ENCODE measurements at regions not wholly inside any gene's neighbourhood (a gene's known extent, or its start where the extent isn't known, plus 50 kb on each side); places are given as distances from the start of the nearest gene placed in this dataset.
A peak's percentile ranks its signal among the peaks of the same experiment; 100 is the strongest.

DNA sequence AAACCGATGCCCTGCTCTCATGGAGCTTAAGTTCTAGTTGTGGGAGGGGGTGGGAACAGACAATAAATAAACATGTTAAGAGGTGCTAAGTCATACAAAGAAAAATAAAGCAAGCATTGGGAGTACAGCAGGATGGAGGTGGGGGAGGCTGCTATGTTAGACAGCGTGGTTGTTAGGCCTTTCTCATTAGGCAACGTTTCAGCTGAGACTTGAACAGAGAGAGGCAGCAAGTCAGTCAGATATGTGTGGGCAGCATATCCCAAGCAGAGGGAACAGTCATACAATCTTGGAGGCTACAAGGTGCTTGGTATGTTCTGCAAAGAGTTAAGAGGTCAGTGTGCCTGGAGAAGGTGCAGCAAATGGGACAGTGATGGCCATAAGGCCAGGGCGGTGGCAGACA lies 97.7 kb upstream of the CCDC196 start:
- peak; percentile 94 for FAIRE-seq
- no peak for DNase-seq (ENCODE audit: low spot score)

DNA sequence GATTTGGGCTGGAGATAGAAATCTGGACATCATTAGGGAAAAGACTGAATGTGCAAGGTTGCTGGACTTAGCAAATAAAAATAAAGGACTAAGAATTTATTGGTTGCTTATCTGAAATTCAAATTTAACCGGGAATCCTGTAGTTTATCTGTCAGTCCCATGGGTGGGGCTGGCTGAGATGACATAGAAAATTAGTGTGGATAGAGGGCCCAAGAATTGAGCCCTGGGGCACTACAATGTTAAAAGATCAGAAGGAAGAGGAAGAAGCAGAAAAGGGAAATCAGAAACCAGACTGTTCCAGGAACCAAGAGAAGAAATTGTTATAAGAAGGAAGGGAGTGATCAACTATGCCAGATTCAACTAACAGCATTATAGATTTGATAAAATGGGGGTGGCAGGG lies 96.7 kb upstream of the CCDC196 start:
- no peak for FAIRE-seq
- DNase-seq (ENCODE audit: low spot score), result no peak

DNA sequence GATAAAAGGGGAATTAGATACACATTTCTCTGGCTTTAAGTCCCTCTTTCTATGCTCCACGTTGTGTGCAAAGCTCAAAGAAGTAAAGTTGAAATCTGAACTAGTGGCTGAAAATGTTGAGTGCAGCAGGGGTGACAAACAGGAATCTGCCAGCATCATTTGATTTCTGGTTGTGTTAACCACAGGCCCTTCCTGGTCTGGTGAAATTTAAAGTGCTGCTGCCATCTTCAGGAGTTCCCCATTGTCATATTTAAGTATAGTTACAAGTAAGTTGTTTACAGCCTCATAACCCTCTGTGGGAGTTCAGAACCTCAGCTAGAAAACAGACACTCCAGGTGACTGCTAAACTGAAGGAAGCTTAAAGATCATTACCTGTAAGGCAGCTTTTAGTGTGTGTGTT lies 90.9 kb upstream of the CCDC196 start:
- DNase-seq (ENCODE audit: low spot score), result peak; percentile 33
- FAIRE-seq, result peak; percentile 87

DNA sequence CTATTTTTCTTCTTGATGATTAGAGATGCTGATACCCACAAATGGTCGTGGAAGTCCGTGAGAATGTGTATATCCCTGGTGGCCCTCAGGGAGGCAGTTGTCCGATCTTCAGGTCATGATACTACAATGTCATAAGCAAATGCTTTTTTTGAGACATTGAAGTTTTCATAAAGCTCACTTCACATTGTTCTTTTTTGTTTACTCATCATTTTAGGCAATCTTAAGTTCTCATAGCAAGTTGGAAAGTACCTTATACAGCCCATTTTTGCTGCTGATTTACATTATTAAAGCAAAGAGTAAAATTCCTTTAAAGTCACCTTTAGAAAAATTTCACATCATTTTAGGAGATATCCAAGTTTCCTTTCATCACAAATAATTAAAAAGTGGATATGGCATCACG lies 90.0 kb upstream of the CCDC196 start:
- FAIRE-seq (no peak), DNase-seq (ENCODE audit: low spot score) (no peak)

DNA sequence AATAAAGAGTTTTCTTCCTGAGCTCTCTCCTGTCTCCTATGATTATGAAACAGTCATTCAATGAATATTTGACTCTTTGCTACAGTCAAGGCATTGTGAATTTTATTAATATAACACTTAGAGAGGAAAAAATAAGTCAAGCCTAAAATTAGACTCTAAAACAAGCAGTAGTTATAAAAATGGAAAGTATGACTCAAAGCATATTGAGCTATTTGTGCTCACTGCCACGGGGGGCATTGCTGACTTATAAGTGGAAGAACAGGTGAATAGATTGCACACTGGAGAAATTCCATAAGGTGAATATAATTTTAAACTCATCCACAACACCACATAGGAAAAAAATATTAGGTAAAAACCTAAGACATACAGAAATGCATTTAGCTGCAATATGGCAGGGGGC lies 87.7 kb upstream of the CCDC196 start:
- FAIRE-seq, result no peak
- no peak for DNase-seq (ENCODE audit: low spot score)

DNA sequence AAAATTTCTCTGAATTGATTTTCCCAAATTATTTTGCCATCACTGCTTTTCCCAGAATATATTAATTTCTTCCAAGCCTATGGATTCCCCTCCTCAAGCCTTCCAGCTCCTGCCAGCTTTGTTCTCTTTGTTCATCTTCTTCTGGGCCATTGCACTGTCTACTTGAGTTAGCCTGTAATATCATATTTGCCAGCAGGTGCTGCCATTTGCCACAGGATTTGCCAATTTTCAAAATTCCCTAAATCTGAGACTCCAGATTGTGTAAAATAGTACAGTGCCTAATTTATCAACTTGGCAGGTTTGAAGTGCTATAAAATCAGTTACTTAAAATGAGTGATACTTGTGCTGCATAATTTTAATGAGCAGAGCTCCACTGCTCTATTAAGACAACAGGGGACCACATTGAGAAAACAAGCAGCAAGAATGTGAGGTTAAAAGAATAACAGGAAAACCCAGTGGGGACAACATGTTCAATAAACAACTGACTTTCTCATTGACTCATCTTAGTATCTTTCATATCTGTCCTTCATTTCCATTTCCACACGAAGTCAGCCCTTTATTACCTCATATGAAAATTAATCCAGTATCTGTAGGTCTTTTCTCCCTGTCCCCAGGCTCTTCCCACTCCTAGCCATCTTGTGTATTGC lies 84.6 kb upstream of the CCDC196 start:
- DNase-seq (ENCODE audit: low spot score) (peak; percentile 35), FAIRE-seq (peak; percentile 79)

DNA sequence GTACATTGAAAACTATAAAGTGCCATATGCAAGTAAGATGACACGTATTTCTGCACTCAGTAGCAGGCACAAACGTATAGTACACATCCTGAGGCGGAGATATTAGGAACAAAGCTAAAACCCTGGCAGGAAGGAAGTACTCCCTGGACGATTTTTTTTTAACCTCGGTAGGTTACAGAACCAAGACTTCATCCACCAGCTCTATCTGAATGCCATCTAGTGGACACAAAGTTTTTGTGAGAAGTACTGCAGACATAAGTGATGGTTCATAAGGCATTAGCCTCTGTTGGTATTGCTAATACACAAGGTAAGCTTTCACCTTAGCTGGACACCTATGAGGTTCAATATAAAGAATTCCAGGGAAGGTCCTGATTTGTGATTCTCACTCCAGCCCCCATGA lies 83.0 kb upstream of the CCDC196 start:
- FAIRE-seq, result peak; percentile 78
- DNase-seq (ENCODE audit: low spot score), result peak; percentile 73

DNA sequence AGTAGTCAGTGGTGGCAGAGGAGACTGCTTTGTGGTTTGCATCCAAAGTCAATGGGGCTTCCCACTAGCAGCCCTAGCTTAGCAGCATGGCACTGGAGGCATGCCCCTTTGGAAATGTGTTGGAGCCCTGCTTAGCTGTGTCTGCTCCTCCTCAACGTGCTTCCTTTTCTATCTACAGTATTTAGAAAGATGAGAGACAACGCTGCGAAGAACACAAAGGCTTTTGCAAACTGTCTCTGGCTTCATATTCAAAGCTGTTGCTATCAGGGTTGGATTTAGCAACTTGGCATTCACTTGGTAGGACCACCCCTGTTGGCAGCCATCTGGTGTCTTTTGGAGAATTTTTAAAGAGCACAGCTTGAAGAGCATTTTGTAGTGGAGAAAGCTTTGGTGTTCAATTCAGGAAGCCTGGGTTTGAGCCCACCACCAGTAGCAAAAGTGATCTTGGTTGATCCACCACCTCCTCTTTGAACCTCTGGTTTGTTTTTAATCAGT lies 82.1 kb upstream of the CCDC196 start:
- DNase-seq (ENCODE audit: low spot score), result no peak
- no peak for FAIRE-seq

DNA sequence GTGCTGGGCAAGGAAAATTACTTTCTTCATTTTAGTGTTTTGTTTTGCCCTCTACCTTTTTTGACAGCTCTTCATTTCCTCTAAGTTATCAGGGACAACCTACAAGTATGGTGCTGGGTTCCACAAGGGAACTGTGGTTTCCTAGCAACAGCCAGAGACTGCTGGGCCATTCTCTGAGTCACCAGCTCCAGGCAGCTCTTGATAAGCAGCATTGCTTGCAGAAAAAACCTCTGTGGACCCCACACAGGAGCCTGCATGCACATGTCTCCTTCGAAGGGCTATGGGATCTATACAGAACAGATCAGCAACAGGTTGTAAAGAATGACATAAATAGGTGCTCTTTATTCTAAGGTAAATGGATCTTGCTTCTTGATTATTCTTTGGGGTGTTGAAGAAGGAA lies 81.0 kb upstream of the CCDC196 start:
- DNase-seq (ENCODE audit: low spot score), result no peak
- FAIRE-seq, result peak; percentile 9

DNA sequence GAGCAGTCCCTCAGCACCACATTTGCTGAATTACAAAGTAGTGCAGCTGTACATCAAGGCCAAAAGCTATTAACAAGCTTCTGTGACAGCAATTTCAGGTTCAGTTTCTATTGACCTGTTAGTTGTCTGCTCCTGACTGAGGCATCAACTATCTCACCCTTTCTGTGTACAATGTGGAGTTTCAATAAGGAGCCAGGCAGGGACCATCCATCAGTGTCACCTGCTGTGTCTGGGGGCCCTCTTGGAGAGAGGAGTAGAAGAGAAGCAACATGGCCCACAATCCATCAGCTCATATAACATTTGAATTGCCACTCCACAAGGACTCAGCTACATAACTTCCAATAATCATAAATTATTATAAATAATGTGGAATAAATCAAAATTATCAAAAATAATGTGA lies 72.3 kb upstream of the CCDC196 start:
- FAIRE-seq, result no peak
- no peak for DNase-seq (ENCODE audit: low spot score)

DNA sequence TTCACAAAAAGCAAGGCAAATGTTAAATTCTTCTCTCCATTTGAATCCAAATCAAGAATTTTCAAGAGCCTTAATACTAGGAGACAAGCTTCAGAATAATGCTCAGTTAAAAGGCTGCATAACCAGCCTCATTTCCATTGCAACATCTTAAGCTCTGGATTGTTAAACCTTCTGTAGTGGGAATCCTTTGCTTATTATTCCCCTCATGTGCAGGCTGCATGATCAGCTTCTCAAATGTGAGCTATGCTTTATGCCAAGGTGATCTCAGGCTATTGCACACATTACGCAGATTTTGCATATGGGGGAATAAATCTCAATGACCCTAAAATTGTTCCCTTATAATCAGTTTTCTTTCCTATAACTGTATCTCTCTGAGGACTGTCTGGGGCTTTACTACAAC lies 71.7 kb upstream of the CCDC196 start:
- FAIRE-seq, result no peak
- no peak for DNase-seq (ENCODE audit: low spot score)

DNA sequence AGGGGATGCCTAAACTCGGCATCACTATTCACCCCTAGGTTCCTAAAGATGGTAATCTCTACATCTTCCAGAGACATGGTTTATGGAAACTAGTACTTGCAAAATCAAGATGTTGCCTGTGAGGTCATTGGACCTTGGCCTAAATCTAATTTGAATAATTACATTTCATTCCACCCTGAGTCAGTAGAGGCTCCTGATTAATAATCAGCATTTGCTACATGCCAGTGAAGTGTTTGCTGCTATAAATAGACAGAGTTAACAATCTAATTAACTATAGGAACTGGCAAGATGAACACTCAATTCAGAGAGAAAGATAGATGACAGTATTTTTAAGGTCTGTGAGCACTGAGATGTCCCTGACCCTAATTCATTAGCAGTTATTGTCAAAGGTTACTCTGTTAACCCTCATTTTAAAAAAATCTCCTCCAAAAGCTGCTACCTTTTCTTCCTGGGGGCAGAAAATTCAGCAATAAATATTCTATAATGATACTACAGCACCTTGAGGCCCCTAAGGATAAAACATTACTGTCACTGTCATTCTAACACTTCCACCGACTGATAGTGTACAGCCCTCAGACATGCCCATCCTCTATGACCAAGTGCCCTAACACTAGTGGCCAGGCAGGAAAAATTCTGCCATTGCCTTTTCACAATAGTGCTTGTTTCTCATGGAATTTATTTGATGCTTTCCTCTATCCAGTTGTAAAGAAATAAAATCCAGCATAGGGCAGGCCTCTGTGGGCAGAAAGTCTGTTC lies 65.7 kb upstream of the CCDC196 start:
- no peak for DNase-seq (ENCODE audit: low spot score)
- no peak for FAIRE-seq

DNA sequence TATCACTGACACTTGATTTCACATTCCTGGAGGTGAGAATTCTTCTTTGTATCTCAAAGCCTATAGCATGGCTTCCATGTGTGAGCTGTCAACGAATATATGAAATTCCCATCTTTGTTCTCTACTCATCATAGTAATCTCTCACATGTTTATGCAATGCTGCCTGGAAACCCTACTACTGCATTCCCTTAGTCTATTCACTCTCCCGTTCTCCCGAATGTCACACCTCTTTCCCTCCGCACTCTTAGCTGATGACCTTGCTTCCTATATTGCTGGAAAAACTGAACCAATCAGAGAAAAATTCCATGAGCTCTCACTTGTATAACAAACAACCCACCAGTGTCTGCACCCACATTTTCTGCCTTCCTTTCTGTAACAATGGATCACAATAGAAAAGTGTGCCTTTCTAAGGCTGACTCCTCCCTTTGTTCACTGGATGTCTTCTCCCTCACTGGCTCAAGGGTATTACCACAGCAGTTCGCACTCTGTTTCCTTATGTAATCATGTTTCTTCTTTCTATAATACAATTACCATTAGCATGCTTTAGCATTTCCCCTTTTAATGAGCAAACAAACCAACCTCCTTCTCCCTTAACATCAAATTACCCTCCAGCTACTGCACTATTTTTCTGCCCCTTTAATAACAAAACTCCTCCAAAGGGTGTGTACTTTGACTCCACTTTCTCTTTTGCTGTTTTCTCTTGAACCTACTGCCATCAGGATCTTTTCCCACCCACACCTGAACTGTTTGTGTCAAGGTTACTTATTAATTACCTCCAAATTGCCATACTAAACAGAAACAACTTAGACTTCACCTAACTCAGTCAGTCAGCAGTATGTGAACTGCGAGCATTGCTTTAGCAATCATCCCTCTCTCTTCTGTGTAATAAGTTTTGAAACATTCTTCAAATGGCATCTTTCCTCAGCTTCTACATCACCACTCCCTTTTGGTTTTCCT lies 63.9 kb upstream of the CCDC196 start:
- FAIRE-seq, result no peak
- no peak for DNase-seq (ENCODE audit: low spot score)

DNA sequence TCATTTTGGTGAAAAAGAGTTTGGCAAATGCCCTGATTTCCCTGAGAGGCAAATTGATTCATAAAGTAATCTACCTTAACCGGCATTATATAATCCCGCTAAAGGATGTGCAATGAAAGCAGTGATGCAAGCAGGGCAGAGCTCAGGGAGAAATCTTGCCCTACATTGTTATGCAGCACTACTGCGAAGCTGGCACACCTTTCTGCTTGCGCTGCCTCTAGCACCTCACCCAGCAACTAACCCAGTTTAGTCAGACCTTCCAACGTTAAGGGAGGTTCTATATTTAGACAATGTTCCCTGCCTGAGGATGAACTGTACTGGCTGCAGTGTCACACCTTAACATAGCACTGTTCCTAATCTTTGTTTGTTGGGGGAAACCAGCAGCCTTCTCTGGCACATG lies 60.8 kb upstream of the CCDC196 start:
- DNase-seq (ENCODE audit: low spot score) (no peak), FAIRE-seq (no peak)

DNA sequence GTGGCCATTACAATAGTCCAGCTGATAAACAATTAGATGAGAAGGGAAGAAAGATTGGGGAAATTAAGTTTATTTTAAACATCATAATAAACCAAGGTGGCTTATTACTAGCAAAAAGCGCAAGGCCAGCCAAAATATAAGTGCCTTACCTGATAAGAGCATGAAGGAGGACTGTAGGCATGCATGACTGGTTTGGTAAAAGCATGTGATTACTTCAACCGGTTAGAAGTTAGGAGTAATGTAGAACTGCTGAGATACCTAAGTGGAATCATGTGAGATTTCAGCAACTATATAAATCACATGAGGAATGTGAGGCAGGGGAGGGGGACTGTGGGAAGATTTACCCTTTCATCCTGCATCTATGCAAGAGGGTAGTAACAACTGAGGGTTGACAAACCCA lies 59.7 kb upstream of the CCDC196 start:
- FAIRE-seq, result peak; percentile 23
- DNase-seq (ENCODE audit: low spot score), result no peak

DNA sequence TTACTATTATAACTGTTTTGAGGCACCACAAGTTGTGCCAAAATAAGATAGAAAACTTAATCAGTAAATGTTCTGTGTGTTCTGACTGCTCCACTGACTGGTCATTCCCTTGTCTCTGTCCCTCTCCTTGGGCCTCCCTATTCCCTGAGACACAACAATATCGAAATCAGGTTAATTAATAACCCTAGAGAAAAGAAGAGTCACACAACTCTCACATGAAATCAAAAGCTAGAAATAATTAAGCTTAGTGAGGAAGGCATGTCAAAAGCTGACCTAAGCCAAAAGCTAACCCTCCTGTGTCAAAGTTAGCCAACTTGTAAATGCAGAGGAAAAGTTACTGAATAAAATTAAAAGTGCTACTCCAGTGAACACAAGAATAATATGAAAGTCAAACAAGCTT lies 53.8 kb upstream of the CCDC196 start:
- DNase-seq (ENCODE audit: low spot score) (no peak), FAIRE-seq (no peak)

DNA sequence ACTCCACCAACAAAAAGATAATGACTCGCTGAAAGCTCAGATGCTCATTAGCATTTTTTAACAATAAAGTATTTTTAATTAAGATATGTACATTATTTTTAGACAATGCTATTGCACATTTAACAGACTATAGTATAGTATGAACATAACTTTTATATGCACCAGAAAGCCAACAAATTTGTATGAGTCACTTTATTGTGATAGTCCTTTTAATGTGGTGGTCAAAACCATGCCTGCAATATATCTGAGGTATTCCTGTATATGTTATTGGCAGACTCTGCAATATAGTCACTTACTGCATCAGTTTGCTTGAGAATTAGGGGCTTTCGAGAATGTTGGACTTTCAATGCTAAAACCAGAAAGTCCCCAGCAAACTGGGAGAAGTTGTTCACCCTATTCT lies 51.7 kb upstream of the CCDC196 start:
- no peak for FAIRE-seq

DNA sequence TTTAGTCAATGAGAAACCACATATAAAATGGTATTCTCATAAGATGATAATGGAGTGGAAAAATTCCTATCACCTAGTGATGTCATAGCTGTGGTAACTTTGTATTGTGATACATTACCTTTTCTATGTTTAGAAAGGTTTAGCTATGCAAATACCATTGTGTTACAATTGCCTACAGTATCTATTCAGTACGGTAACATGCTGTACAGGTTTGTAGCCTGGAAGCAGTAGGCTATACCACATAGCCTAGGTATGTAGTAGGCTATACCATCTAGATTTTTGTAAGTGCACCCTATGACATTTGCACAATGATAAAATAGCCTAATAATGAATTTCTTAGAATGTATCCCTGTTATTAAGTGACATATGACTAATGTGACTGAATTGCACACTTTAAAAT lies 50.5 kb upstream of the CCDC196 start:
- peak; percentile 76 for FAIRE-seq
- no peak for DNase-seq (ENCODE audit: low spot score)

More for the DNA sequence above, 51.7 kb upstream of the CCDC196 start:
- DNase-seq (ENCODE audit: low spot score), result no peak

Measured in urothelium cell line (cell line).